Activated CD4-positive, alpha-beta T cell treated with anti-CD3 and anti-CD28 coated beads for 24 hours (primary cell): ENCODE measurements at regions not wholly inside any gene's neighbourhood (a gene's known extent, or its start where the extent isn't known, plus 50 kb on each side); places are given as distances from the start of the nearest gene placed in this dataset.

Source experiments
- DNase-seq, 2 donors: peaks; one replicate each; pipeline ENCODE4 v3.0.0-alpha.2; 2020; ENCODE audit warnings: low read depth in 2 of 2

DNA sequence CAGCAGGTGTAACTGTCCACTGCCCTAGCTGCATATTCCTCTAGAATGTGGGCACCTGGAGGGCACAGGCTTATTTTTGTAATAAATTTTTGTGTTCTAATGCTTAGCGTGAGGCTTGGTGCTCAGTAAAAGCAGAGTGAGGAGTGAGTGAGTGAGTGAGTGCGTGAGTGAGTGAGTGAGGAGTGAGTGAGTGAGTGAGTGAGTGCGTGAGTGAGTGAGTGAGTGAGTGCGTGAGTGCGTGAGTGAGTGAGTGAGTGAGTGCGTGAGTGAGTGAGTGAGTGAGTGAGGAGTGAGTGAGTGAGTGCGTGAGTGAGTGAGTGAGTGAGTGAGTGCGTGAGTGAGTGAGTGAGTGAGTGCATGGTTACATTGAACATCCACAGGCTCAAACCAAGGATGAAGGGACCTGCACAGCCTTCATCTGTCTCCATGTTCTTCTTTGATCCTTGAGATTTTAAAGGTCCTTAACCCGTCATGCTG, 371.5 kb downstream of the MED10 start:
- no peak for DNase-seq

DNA sequence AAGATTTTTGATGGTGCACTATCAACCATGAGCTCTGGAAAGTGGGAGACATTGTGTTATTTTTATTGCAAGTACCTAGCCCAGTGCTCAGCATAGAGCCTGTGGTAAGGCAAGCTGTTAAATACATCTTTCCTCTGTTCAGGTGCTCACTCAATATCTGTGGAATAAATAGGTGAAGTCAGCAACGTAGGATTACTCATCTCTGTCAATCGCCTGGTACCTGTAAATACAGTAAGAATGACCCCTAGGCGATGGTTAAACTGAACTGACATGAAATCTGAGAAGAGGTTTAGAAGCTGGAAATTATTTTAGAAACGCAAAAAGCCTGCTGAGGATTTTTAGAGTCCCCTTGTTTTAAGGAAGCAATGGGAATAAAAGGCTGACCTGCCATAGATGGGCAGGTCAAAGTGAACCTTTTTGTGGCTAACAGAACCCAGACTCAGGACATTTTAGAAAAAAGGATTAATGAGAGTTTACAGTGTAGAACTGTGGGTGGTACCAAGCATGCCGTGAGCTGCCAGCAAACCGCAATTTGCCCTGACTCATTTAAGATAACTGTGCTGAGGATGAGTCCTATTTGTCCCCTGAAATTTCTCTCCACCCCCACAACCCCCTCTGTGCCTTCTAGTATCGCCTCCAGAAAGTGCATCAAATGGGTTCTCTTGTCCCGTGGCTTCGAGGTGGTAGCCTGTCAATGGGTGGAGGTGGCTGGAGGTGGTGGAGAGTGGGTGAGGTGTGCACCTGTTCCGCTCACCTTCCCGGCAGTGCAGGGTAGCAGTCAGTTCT, 375.1 kb downstream of the MED10 start:
- DNase-seq = no peak

DNA sequence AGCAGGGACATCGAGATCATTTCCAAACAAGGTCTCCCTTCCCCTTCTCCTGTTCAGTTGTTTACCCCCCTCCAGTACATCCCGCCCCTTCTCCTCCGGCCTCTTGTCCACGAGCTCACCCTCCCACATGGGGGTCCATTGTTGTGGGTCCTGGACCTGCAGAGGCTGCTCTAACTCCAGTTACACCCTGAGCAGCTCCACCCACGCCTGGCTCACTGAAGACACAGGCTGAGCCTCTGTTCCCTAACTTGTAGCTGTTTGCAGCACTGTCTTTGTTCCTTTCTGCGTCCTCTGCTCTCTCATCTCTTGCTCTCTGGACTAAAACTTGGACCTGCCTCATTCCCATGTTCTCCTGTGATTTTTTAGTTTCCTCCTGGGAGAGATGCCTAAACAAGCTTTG, 377.5 kb downstream of the MED10 start:
- no peak for DNase-seq

DNA sequence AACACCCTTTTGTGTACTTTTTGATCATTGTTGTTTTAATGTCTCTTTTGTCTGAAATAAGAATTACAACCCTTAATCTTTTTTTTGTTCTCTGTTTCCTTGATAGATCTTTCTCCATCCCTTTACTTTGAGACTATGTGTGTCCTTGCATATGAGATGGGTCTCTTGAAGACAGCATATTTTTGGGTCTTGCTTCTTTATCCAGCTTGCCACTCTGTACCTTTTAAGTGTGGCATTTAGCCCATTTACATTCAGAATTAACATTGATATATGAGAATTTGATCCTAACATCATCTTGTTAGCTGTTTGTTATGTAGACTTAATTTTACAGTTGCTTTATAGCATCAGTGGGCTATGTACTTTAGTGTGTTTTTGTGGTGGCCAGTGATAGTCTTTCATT, 382.5 kb downstream of the MED10 start:
- no peak for DNase-seq

DNA sequence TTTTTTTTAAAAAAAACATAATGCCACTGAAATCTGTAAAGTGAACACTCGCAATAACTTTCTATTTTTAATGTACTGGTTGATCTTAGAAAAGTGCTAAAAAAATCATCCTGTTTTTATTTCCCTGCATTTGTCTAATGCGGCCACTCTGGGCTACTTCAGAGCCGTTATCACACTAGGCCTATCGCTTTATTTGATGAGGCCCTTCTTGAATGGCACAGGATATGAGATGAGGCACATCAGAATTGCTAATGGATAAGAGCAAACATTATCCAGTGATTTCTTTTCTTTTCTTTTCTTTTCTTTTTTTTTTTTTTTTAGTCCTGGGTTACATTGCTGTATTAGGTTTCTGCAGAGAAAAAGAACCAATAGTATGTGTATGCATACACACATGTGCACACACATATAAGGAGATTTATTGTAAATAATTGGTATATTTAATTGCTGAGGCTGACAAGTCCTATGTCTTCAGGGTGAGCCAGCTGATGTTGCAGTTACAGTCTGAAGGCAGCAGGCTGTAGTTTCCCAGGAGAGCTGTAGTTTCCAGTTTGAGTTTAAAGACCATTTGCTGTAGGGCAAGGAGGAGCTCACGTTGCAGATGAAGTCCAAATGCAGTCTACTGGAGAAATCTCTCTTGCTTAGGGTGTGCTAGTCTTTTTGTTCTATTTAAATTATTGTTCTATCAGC, 391.7 kb downstream of the MED10 start:
- DNase-seq = no peak

DNA sequence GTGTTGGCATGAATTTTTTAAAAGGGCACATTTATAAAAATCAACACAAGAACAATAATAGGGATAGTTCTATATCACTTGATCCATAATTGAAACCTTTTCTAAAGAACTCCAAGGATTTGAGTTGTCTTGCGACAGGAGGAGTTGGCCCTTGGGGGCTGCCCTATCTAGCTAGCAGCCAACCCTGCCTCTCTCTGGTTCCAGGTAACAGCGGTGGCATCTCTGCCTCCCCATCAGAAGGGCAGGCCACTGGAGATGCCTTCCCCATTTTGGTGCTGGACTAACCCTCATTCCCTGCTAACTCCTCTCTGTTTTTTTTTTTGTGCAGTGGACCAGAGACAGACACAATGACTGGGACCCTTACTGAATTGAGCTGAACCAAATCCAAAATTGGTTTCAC, 393.0 kb downstream of the MED10 start:
- DNase-seq = no peak

DNA sequence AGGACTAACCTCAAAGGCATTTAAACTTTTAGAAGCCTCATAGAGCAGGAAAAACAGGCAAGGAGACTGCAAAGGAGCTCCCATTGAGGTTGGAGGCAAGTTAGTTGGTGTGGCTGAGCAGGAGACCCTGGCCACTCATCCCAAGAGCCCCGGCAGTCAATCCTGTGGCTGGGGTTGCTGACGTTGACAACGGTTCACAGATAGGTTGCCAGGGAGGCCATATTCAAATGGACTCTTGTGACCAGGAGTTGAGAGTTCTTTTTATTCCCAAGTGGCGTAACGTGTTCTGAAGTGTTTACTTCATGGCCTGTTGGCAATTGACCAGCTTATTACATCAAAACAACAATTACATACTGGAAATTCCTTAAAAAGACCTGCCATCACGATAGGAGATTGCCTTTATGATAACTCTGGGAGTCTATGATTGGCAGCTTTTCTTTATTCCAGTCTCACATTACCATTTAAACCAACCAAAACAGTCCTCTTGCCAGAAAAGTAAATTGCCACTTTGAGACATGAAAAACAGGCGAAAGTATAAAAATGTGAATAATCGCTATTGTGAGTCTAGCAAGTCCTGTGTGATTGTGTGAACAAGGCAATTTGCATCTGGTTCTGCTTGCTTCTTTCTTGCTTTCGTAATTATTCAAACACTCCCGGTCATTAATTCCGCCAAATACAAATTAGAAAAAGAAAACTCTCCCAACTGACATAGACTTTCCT, 394.9 kb downstream of the MED10 start:
- DNase-seq = no peak

DNA sequence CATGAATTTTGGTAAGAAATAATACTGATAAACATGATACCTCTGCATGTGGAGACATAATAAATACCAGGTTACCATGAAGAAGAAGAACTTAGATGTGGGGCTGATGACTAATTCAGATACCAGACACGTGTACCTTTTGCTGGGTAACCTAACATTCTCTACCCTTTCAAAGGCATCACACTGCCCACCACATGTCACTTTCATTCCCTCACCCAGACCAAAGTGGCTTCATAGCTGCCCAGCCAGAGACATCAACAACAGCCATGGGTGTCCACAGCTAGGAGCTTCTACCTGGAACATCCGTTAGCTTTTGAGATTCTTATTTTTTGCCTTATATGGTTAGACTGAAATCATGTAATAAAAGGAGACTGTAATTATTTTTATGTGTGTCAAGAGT, 396.8 kb downstream of the MED10 start:
- no peak for DNase-seq

DNA sequence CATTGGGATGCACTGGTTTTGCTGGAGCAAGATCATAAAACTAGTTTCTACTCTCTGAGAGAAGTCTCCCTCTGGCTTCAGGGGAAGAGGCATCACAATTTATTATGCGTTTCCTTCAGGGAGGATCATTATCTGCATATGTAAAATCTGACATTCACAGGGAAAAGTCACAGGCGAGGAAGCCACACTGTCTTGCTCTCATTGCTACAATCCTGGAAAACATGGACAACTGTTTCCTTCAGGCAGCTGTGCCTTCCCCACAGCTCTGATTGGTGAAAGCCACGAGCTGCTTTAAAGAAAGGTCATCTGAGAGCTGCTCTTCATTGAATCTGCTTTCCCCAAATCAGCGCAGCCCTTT, 397.8 kb downstream of the MED10 start:
- no peak for DNase-seq

DNA sequence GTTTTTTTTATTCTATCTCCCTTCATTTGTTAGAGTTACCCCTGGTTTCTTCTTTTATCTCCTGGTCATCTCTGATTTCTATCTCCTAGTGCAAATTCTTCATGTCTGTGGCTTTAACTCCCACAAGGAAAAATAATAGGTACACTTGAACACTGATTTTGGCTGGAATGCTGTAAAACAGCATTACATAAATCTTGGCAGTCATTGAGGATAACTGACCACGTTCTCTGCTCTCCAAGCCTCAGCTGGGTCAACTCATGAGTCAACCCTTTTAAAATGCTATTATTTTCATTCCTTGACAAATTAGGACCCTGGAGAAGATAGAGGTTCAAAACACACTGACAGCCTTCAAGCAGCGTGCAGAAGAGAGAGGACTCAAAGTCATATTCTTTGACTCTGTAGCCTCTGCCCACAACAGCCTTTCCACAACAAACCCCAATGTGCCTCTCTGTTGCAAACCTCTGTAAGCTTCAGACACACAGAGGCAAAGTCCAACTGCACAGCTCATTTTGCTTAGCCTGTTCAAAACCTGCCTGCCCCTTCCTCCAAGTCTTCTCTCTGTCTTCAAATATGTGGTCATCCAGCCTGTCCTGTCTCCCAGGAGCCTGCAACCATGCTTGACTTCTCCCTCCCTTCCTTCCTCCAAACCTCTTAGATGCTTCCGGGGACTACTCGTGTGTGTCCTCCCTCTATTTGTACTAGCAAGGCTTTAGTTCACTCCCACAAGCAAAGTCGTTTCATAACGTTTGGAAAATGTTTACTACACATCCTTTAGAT, 398.4 kb downstream of the MED10 start:
- no peak for DNase-seq

DNA sequence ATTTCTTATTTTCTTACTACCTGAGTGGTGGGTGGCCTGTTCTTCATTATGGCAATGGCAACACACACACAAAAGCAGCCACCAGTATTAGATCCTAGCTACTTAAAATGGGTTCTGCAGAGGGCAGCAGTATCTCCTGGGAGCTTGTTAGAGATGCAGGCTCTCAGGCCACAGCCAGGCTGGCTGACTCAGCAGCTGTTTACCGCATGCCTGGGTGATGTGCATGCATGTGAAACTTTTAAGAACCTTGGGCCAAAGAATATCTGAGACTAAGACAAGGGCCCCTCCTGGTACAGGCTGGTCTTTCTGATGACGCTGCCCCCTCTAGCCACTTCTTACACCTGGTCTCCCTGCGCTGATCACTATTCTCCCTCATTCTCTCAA, 399.0 kb downstream of the MED10 start:
- DNase-seq = no peak

DNA sequence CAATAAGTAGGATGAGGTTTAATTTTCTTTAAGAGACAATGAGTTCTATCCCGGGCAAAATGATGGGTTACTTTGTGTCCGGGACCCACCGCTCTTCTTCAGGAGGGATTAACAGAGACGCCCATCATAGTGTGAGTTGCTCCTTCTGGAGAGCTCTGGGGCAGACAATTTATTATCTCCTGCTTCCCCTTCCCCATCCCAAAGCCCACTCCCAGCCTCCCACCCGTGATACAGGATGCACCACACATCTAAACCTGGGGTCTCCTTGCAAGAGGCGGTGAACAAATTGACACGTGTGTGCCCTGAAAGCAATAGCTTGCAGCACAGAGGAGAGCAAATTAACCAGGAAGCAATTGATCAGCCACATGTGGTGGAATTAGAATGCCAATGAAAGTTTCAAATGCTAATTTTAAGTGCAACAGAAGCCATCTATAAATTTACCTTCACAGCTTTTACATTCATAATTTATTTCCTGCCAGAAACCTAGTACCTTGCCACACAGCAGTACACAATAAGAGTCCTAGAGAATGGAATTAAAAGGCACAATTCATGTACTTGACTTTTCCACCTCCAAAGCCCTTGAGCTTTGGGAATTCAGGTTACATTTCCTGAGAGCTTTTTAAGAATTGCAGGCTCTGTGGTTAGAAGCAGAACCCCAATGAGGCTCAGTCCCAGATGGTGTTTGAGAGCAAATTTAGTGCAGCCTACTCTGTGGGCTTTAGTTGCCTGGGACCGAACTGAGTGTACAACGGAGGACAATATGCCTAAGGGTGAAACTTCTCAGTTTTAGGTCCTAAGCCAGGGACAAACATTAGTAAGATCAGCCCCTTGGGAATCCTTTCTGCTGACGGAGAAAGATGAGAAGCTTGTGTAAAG, 399.6 kb downstream of the MED10 start:
- DNase-seq = no peak

DNA sequence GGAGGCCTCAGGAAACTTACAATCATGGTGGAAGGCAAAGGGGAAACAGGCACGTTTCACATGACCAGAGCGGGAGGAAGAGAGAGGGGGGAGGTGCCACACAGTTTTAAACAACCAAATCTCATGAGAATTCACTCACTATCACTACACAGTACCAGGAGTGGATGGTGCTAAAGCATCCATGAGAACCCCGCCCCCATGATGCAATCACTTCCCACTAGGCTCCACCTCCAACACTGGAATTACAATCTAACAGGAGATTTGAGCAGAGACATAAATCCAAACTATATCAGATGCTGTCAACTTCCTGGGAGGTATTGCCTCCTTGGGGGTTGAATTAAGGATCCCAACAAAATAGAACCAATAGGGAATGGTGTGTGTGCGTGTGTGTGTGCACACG, 407.1 kb downstream of the MED10 start:
- no peak for DNase-seq

DNA sequence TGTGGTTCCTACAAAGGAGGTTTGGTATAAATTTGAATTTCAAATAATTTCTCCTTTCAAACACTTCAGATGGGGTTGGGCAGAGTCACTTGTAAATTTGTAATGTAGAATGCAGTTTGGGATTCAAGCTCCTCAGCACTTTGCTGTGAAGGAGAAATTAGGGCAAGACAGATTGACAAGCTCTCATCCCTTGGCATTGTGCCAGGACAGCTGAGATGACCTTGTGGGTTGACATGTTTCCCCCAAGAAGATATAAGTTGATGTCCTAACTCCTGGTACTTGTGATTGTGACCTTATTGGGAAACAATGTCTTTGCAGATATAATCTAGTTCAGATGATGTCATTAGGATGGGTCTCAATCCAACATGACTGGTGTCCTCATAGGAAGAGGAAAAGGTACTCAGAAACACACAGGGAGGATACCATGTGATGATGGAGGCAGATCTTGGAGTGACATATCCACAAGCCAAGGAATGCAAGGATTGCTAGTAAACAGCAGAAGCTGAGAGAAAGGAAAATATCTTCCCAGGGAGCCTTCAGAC, 408.3 kb downstream of the MED10 start:
- no peak for DNase-seq

DNA sequence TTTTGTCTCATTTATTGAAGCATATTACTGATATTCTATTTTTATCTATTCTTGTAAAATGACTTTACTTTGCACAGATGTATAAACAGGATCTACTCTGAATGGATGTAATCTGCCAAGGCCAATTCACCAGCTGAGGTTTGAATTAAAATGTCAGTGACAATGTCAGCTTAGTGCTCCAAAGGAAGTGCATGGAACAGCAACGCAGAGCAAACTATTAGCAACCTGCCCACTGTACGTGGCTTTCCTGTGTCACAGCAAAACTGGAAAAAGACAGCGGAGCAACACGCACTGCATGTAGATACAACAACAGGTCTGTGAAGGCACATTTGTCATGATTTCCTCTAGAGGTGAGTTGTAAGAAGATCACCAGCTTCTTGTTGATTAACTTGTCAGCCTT, 409.4 kb downstream of the MED10 start:
- DNase-seq = no peak

DNA sequence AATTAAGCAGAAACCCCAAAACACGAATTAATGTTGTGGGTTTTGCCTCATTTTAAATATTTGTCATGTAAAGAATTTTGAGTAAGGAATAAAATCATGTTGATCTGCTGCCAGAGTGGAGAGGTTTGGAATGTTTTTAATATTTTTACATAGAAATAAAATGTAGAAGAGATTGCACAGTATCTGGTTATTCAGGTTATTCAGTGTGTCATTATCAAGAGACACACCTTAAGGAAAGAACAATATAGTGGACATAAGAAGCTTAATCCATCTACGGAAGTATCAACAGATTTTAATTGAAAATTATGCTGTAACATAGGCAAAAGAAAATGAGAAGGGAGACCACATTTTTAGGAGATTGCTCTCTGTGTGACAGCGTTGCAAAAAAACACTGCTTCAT, 410.4 kb downstream of the MED10 start:
- no peak for DNase-seq

DNA sequence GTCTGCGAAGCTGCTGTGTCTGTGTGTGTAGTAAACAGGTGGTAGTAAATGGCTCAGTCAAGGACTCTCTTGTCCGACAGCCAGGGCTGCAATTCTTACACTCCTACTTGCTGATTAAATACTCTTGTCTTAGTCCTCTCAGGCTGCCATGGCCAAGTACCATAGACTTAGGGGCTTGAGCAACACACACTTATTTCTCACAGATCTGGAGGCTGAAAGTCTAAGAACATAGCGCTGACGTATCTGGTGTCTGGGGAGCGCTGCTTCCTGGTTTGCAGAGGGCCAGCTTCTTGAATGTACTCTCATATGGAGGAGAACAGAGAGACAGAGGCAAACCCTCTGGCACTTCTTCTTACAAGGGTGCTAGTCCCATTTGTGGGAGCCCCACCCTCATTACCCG, 411.0 kb downstream of the MED10 start:
- DNase-seq = no peak

DNA sequence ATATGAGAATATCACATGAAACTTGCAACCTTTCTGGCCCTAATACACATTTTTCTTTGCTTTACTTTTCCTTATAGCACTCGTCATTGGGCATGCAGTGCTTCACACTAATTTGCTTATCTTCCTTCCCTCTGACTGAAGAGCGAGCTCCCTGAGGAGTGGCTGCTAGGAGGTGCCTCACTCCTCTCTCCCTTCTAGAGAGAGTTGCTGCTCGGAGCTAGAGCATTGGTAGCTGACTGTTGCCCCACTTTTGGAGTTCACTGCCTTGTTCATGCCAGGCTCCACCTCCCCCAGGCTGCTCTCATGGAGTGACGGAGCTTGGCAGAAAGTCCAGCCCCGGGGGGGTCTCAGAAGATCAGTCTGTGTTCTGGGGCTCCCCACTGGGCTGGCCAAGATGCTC, 413.2 kb downstream of the MED10 start:
- DNase-seq = no peak

DNA sequence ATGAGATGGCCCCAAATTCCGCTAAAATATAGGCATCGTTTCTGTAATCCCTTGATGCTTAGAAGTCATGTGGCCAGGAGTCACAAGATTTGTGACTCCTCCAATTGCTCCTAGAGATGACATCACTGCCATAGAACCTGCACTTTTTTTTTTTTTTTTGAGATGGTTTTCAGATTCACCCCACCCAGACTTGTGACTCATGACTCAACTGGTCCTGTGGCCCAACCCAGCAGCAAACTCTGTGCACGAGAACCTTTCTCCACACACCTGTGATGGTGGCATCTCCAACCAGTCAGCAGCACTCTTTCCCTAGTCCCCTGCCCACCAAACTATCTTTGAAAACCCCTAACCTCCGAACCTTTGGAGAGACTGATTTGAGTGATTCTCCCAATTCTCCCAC, 414.0 kb downstream of the MED10 start:
- DNase-seq = no peak

DNA sequence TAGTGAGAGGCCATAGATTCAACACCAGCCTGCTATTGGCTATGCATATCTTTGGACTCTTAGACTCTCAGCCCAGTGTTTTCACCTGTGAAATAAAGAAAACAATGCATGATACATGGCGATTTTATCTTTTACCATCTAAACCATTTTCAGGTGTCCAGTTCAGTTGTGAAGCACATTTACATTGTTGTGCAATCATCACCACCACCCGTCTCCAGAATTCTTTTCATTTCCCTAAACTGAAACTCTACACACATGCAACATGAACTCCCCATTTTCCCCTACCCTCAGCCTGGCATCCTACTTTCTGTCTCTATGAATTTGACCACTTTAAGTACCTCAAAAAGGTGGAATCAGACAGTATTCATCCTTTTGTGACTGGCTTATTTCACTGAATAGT, 420.6 kb downstream of the MED10 start:
- no peak for DNase-seq

DNA sequence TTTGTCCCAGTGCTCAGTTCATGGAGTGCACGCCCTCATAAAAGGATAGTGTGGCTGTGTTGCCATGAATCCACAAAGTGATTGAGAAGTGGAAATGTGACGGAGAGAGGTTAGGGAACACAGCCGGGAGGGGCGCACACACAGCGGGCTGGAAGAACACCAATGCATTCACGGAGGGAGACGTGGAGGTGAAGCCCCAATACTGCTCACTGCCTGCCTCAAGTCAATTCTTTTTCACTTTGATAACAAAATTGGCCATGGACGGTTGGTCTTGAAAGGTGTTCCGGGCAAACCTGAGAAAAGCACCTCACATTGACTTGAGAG, 424.1 kb downstream of the MED10 start:
- DNase-seq = no peak
